K562 (cell line): ENCODE measurements at regions not wholly inside any gene's neighbourhood (a gene's known extent, or its start where the extent isn't known, plus 50 kb on each side); places are given as distances from the start of the nearest gene placed in this dataset.

Experiments
- CBFA2T3 ChIP-seq: fragments of 450-650 bp; IDR thresholded peaks from 2 replicates; pipeline ENCODE4 v1.6.1; 2017
- NUFIP1 ChIP-seq: fragments of 450-650 bp; IDR thresholded peaks from 2 replicates; pipeline ENCODE4 v1.6.1; 2018; ENCODE audit not compliant: partially characterized antibody
- RBM34 ChIP-seq: fragments of 200-400 bp; formaldehyde crosslinking; IDR thresholded peaks from 2 replicates; pipeline ENCODE4 v1.6.1; 2018; ENCODE audit warnings: low read length, borderline replicate concordance; ENCODE audit not compliant: insufficient read depth
- SP1 ChIP-seq: sonication (generic); formaldehyde crosslinking; IDR thresholded peaks from 2 replicates; pipeline ENCODE4 v1.8.1; 2022; ENCODE audit warnings: mild to moderate bottlenecking, missing genetic modification reagents
- TF ChIP-seq, protein P1 (sequence below), 2 experiments: fragments of 450-650 bp in 1 of 2; IDR thresholded peaks; 2 replicates each; pipeline ENCODE4 v1.6.1; 2011 to 2017; ENCODE audit warnings: low read depth in 2 of 2, antibody characterized with exemption in 1 of 2, borderline replicate concordance in 1 of 2, low read length in 1 of 2, mild to moderate bottlenecking in 1 of 2, mixed read lengths in 1 of 2; ENCODE audit not compliant: control insufficient read depth in 1 of 2
- TF ChIP-seq, protein P2 (sequence below): fragments of 450-650 bp; IDR thresholded peaks from 2 replicates; pipeline ENCODE4 v1.6.1; 2016
- TF ChIP-seq, protein P3 (sequence below): sonication (generic); formaldehyde crosslinking; IDR thresholded peaks from 2 replicates; pipeline ENCODE4 v1.8.0; 2023; ENCODE audit warnings: missing genetic modification reagents, mild to moderate bottlenecking, borderline replicate concordance

DNA sequence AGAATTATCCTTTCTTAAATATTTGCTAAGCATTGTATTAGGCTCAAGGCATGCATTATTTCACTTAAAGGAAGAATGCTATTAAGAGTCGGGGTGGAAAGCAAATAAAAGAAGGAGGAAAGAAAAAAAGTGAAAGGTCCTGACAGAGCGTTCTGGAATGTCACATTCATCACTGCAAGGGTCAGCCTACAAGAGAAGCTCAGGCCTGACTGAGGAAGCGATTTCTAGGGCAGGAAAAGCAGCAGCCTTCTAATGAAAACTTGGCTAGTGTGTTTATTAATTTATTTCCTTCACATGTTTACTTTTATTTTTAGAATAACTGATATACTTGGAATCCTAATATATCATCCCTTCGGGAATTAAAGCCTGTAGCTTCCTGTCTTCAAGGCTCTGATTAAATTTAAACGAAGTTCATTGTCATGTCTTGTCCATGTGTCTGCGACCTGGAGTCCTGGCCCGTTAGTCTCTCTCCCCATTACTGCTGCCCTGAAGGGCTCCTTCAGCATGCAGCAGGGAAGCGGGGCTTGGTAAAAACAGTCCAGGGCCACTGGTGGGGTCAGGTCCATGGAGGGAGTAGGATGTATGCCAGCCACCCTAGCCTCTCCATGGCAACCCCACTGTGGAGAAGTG, 119.2 kb upstream of the CCDC68 start (continued):
- TF ChIP-seq SP1, result no peak
- TF ChIP-seq, protein P1, sequence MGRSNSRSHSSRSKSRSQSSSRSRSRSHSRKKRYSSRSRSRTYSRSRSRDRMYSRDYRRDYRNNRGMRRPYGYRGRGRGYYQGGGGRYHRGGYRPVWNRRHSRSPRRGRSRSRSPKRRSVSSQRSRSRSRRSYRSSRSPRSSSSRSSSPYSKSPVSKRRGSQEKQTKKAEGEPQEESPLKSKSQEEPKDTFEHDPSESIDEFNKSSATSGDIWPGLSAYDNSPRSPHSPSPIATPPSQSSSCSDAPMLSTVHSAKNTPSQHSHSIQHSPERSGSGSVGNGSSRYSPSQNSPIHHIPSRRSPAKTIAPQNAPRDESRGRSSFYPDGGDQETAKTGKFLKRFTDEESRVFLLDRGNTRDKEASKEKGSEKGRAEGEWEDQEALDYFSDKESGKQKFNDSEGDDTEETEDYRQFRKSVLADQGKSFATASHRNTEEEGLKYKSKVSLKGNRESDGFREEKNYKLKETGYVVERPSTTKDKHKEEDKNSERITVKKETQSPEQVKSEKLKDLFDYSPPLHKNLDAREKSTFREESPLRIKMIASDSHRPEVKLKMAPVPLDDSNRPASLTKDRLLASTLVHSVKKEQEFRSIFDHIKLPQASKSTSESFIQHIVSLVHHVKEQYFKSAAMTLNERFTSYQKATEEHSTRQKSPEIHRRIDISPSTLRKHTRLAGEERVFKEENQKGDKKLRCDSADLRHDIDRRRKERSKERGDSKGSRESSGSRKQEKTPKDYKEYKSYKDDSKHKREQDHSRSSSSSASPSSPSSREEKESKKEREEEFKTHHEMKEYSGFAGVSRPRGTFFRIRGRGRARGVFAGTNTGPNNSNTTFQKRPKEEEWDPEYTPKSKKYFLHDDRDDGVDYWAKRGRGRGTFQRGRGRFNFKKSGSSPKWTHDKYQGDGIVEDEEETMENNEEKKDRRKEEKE (IDR thresholded peaks at IDR 0.05; ENCODE audit: borderline replicate concordance in 1 of 2, control insufficient read depth in 1 of 2, low read depth in 2 of 2, low read length in 1 of 2), result no peak
- TF ChIP-seq, protein P2, sequence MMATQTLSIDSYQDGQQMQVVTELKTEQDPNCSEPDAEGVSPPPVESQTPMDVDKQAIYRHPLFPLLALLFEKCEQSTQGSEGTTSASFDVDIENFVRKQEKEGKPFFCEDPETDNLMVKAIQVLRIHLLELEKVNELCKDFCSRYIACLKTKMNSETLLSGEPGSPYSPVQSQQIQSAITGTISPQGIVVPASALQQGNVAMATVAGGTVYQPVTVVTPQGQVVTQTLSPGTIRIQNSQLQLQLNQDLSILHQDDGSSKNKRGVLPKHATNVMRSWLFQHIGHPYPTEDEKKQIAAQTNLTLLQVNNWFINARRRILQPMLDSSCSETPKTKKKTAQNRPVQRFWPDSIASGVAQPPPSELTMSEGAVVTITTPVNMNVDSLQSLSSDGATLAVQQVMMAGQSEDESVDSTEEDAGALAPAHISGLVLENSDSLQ, result no peak
- TF ChIP-seq RBM34, result no peak
- no peak for TF ChIP-seq CBFA2T3
- TF ChIP-seq, protein P3, sequence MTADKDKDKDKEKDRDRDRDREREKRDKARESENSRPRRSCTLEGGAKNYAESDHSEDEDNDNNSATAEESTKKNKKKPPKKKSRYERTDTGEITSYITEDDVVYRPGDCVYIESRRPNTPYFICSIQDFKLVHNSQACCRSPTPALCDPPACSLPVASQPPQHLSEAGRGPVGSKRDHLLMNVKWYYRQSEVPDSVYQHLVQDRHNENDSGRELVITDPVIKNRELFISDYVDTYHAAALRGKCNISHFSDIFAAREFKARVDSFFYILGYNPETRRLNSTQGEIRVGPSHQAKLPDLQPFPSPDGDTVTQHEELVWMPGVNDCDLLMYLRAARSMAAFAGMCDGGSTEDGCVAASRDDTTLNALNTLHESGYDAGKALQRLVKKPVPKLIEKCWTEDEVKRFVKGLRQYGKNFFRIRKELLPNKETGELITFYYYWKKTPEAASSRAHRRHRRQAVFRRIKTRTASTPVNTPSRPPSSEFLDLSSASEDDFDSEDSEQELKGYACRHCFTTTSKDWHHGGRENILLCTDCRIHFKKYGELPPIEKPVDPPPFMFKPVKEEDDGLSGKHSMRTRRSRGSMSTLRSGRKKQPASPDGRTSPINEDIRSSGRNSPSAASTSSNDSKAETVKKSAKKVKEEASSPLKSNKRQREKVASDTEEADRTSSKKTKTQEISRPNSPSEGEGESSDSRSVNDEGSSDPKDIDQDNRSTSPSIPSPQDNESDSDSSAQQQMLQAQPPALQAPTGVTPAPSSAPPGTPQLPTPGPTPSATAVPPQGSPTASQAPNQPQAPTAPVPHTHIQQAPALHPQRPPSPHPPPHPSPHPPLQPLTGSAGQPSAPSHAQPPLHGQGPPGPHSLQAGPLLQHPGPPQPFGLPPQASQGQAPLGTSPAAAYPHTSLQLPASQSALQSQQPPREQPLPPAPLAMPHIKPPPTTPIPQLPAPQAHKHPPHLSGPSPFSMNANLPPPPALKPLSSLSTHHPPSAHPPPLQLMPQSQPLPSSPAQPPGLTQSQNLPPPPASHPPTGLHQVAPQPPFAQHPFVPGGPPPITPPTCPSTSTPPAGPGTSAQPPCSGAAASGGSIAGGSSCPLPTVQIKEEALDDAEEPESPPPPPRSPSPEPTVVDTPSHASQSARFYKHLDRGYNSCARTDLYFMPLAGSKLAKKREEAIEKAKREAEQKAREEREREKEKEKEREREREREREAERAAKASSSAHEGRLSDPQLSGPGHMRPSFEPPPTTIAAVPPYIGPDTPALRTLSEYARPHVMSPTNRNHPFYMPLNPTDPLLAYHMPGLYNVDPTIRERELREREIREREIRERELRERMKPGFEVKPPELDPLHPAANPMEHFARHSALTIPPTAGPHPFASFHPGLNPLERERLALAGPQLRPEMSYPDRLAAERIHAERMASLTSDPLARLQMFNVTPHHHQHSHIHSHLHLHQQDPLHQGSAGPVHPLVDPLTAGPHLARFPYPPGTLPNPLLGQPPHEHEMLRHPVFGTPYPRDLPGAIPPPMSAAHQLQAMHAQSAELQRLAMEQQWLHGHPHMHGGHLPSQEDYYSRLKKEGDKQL (CRISPR knock-in tag), result no peak
- no peak for TF ChIP-seq NUFIP1
- TF ChIP-seq, all 486 proteins: peak for 0
